ENCODE measurements at regions not wholly inside any gene's neighbourhood (a gene's known extent, or its start where the extent isn't known, plus 50 kb on each side); places are given as distances from the start of the nearest gene placed in this dataset.

DNA sequence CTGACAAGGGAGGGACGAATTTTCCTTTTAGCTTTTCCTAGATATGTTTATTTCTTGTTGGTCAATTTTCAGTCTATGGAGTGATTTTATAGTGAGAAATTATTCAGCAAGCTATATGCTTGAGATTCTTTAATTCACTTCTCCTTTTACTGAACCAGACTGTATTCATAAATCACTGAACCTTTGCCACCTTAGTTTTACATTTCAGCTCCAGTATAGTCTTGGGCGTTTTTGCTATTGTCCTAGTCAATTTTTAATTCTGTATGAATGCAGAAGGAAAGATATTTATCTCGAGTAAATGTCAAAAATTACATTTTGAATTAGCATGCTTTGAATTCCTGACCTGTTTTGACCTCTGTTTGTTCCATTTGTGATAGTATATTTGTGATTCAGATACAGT lies 468.9 kb downstream of the IPMK start:
- in situ Hi-C loops (cut with HindIII; ENCODE audit: low sequenced_read_pairs): no loop called here
- H3K4me3 ChIP-seq (ENCODE audit: low read depth, low read length): no peak overlapping the region
- no peak for DNase-seq (ENCODE audit: low read depth, low spot score)
- TF ChIP-seq CTCF (IDR thresholded peaks at IDR 0.05; ENCODE audit: low read depth, low read length): no peak

GRCh38 chr10:57791546-57791945 lies 476.1 kb downstream of the IPMK start:
- no peak overlapping the region for H3K4me3 ChIP-seq (ENCODE audit: low read depth, low read length)
- in situ Hi-C loops (cut with HindIII; ENCODE audit: low sequenced_read_pairs): no loop called here
- DNase-seq (ENCODE audit: low read depth, low spot score): no peak
- TF ChIP-seq CTCF (IDR thresholded peaks at IDR 0.05; ENCODE audit: low read depth, low read length): no peak

GRCh38 chr10:57790703-57791102 lies 477.0 kb downstream of the IPMK start:
- in situ Hi-C loops (cut with HindIII; ENCODE audit: low sequenced_read_pairs): no loop called here
- TF ChIP-seq CTCF (IDR thresholded peaks at IDR 0.05; ENCODE audit: low read depth, low read length): no peak
- no peak overlapping the region for H3K4me3 ChIP-seq (ENCODE audit: low read depth, low read length)
- DNase-seq (ENCODE audit: low read depth, low spot score): no peak

DNA sequence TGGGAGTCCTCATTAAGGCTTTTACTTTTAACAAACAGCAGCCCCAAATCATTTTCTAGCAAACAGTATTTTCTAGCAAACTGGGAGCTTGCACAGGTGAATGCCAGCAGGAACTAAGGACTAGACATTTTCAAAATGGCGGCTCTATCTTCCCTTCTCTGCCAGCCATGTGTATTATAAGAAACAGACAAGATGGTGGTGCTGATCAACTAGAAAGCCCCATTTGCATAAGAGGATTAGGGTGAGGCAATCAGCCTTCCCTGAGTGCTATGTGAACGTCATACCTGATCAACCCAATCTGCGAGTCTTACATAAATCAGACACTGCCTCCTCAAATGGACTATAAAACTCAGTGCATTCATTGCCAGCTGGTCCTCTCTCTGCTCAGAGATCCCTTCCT lies 479.6 kb downstream of the IPMK start:
- no peak overlapping the region for H3K4me3 ChIP-seq (ENCODE audit: low read depth, low read length)
- DNase-seq (ENCODE audit: low read depth, low spot score): no peak
- in situ Hi-C loops (cut with HindIII; ENCODE audit: low sequenced_read_pairs): no loop called here
- no peak for TF ChIP-seq CTCF (IDR thresholded peaks at IDR 0.05; ENCODE audit: low read depth, low read length)

GRCh38 chr10:57786850-57787750 lies 480.6 kb downstream of the IPMK start:
- no peak for TF ChIP-seq CTCF (IDR thresholded peaks at IDR 0.05; ENCODE audit: low read depth, low read length)
- H3K4me3 ChIP-seq (ENCODE audit: low read depth, low read length): no peak overlapping the region
- DNase-seq (ENCODE audit: low read depth, low spot score): no peak
- in situ Hi-C loops (cut with HindIII; ENCODE audit: low sequenced_read_pairs): no loop called here

GRCh38 chr10:57786331-57786730 lies 481.4 kb downstream of the IPMK start:
- TF ChIP-seq CTCF (IDR thresholded peaks at IDR 0.05; ENCODE audit: low read depth, low read length): no peak
- in situ Hi-C loops (cut with HindIII; ENCODE audit: low sequenced_read_pairs): no loop called here
- no peak overlapping the region for H3K4me3 ChIP-seq (ENCODE audit: low read depth, low read length)
- DNase-seq (ENCODE audit: low read depth, low spot score): no peak

Measured in astrocyte of the spinal cord (primary cell).